GM12874 (cell line): ENCODE measurements at regions not wholly inside any gene's neighbourhood (a gene's known extent, or its start where the extent isn't known, plus 50 kb on each side); places are given as distances from the start of the nearest gene placed in this dataset.

ENCODE experiments used
- CTCF ChIP-seq: IDR thresholded peaks from 2 replicates; pipeline ENCODE4 v1.5.1; 2011; ENCODE audit warnings: low read depth, mild to moderate bottlenecking, control low read depth, low read length, moderate library complexity; ENCODE audit not compliant: insufficient read depth

GRCh38 chr6:168834042-168834587 is 393.1 kb downstream of the SMOC2 start:
- no peak for TF ChIP-seq CTCF

GRCh38 chr6:168828800-168829199 is 387.8 kb downstream of the SMOC2 start:
- no peak for TF ChIP-seq CTCF

- TF ChIP-seq CTCF = no peak
Observed at GRCh38 chr6:168828035-168828434, 387.1 kb downstream of the SMOC2 start.

- no peak for TF ChIP-seq CTCF
Observed at GRCh38 chr6:168827586-168827871, 386.5 kb downstream of the SMOC2 start.

- TF ChIP-seq CTCF = no peak
Observed at GRCh38 chr6:168826726-168827585, 386.0 kb downstream of the SMOC2 start.

GRCh38 chr6:168826078-168826390 is 385.1 kb downstream of the SMOC2 start:
- TF ChIP-seq CTCF = no peak

- TF ChIP-seq CTCF = no peak
Observed at GRCh38 chr6:168825226-168826077, 384.5 kb downstream of the SMOC2 start.
